Muscle layer of colon (tissue), 2 donors: ENCODE measurements at regions not wholly inside any gene's neighbourhood (a gene's known extent, or its start where the extent isn't known, plus 50 kb on each side); places are given as distances from the start of the nearest gene placed in this dataset.

Experiments used
- H3K27ac ChIP-seq: one replicate; pipeline ENCODE4 v1.7.0; 2013; ENCODE audit warnings: low read depth, mild to moderate bottlenecking, low read length, moderate library complexity
- H3K27me3 ChIP-seq, 2 donors: one replicate each; pipeline ENCODE4 v1.7.0; 2013; ENCODE audit warnings: low read length in 2 of 2, mild to moderate bottlenecking in 2 of 2; ENCODE audit not compliant: insufficient read depth in 2 of 2, control insufficient read depth in 1 of 2
- H3K36me3 ChIP-seq: one replicate; pipeline ENCODE4 v1.7.0; 2013; ENCODE audit warnings: mild to moderate bottlenecking, low read length; ENCODE audit not compliant: insufficient read depth
- H3K4me1 ChIP-seq: one replicate; pipeline ENCODE4 v1.7.0; 2013; ENCODE audit warnings: mild to moderate bottlenecking, low read length; ENCODE audit not compliant: insufficient read depth
- H3K4me3 ChIP-seq, 2 donors: one replicate each; pipeline ENCODE4 v1.7.0; 2013; ENCODE audit warnings: low read length in 2 of 2, low read depth in 1 of 2, mild to moderate bottlenecking in 1 of 2, moderate library complexity in 1 of 2
- H3K9ac ChIP-seq: one replicate; pipeline ENCODE4 v1.7.0; 2013; ENCODE audit warnings: low read length
- H3K9me3 ChIP-seq: one replicate; pipeline ENCODE4 v1.7.0; 2013; ENCODE audit warnings: mild to moderate bottlenecking, low read length
- donor health status: abdominal sarcoma.
- donor health status: Adenocarcinoma of cecum.

GRCh38 chr12:84661786-84662185 lies 250.8 kb downstream of the SLC6A15 start:
- no peak overlapping the region for H3K4me3 ChIP-seq
- no peaks in the 10 kb centered on the region for H3K4me1 ChIP-seq
- H3K27me3 ChIP-seq: no peaks in the 10 kb centered on the region
- H3K36me3 ChIP-seq: no peaks in the 10 kb centered on the region
- no peaks in the 10 kb centered on the region for H3K9me3 ChIP-seq
- no peak overlapping the region for H3K27ac ChIP-seq
- H3K9ac ChIP-seq: no peak overlapping the region

- no peak overlapping the region for H3K9ac ChIP-seq
- no peak overlapping the region for H3K27ac ChIP-seq
- H3K36me3 ChIP-seq: no peaks in the 10 kb centered on the region
- H3K4me1 ChIP-seq: no peaks in the 10 kb centered on the region
- H3K9me3 ChIP-seq: no peaks in the 10 kb centered on the region
- H3K4me3 ChIP-seq: no peak overlapping the region
- no peaks in the 10 kb centered on the region for H3K27me3 ChIP-seq
Measured at GRCh38 chr12:84660139-84660538, 252.5 kb downstream of the SLC6A15 start.

GRCh38 chr12:84658877-84659276 lies 253.7 kb downstream of the SLC6A15 start:
- Histone ChIP-seq H3K9ac (no peak overlapping the region), H3K4me1 (no peaks in the 10 kb centered on the region), H3K27me3 (no peaks in the 10 kb centered on the region), H3K36me3 (no peaks in the 10 kb centered on the region), H3K9me3 (no peaks in the 10 kb centered on the region), H3K27ac (no peak overlapping the region), H3K4me3 (no peak overlapping the region)

- no peaks in the 10 kb centered on the region for H3K9me3 ChIP-seq
- no peak overlapping the region for H3K27ac ChIP-seq
- no peak overlapping the region for H3K9ac ChIP-seq
- no peak overlapping the region for H3K4me3 ChIP-seq
- H3K36me3 ChIP-seq: no peaks in the 10 kb centered on the region
- H3K4me1 ChIP-seq: no peaks in the 10 kb centered on the region
- H3K27me3 ChIP-seq: no peaks in the 10 kb centered on the region
Measured at GRCh38 chr12:84656705-84657104, 255.9 kb downstream of the SLC6A15 start.

GRCh38 chr12:84653482-84653881 lies 259.1 kb downstream of the SLC6A15 start:
- Histone ChIP-seq H3K36me3 (no peaks in the 10 kb centered on the region), H3K27me3 (no peaks in the 10 kb centered on the region), H3K27ac (no peak overlapping the region), H3K9ac (no peak overlapping the region), H3K4me1 (no peaks in the 10 kb centered on the region), H3K4me3 (no peak overlapping the region), H3K9me3 (no peaks in the 10 kb centered on the region)

- no peaks in the 10 kb centered on the region for H3K9me3 ChIP-seq
- H3K4me3 ChIP-seq: no peak overlapping the region
- no peak overlapping the region for H3K9ac ChIP-seq
- no peak overlapping the region for H3K27ac ChIP-seq
- H3K4me1 ChIP-seq: no peaks in the 10 kb centered on the region
- H3K27me3 ChIP-seq: no peaks in the 10 kb centered on the region
- no peaks in the 10 kb centered on the region for H3K36me3 ChIP-seq
Measured at GRCh38 chr12:84648425-84648824, 264.2 kb downstream of the SLC6A15 start.

- H3K9me3 ChIP-seq: no peaks in the 10 kb centered on the region
- no peaks in the 10 kb centered on the region for H3K27me3 ChIP-seq
- no peak overlapping the region for H3K27ac ChIP-seq
- H3K4me1 ChIP-seq: no peaks in the 10 kb centered on the region
- no peak overlapping the region for H3K9ac ChIP-seq
- H3K4me3 ChIP-seq: no peak overlapping the region
- H3K36me3 ChIP-seq: no peaks in the 10 kb centered on the region
Measured at GRCh38 chr12:84644908-84645307, 267.7 kb downstream of the SLC6A15 start.

- H3K36me3 ChIP-seq: no peaks in the 10 kb centered on the region
- no peak overlapping the region for H3K9ac ChIP-seq
- no peaks in the 10 kb centered on the region for H3K4me1 ChIP-seq
- no peaks in the 10 kb centered on the region for H3K27me3 ChIP-seq
- H3K9me3 ChIP-seq: no peaks in the 10 kb centered on the region
- no peak overlapping the region for H3K27ac ChIP-seq
- no peak overlapping the region for H3K4me3 ChIP-seq
Measured at GRCh38 chr12:84643993-84644392, 268.6 kb downstream of the SLC6A15 start.

GRCh38 chr12:84641940-84642545 lies 270.6 kb downstream of the SLC6A15 start:
- Histone ChIP-seq H3K9me3 (no peaks in the 10 kb centered on the region), H3K4me3 (no peak overlapping the region), H3K9ac (no peak overlapping the region), H3K4me1 (no peaks in the 10 kb centered on the region), H3K27me3 (no peaks in the 10 kb centered on the region), H3K27ac (no peak overlapping the region), H3K36me3 (no peaks in the 10 kb centered on the region)

GRCh38 chr12:84638811-84639368 lies 273.7 kb downstream of the SLC6A15 start:
- no peak overlapping the region for H3K27ac ChIP-seq
- no peaks in the 10 kb centered on the region for H3K9me3 ChIP-seq
- no peaks in the 10 kb centered on the region for H3K27me3 ChIP-seq
- H3K9ac ChIP-seq: no peak overlapping the region
- H3K4me1 ChIP-seq: no peaks in the 10 kb centered on the region
- no peak overlapping the region for H3K4me3 ChIP-seq
- no peaks in the 10 kb centered on the region for H3K36me3 ChIP-seq

- H3K4me1 ChIP-seq: no peaks in the 10 kb centered on the region
- H3K36me3 ChIP-seq: no peaks in the 10 kb centered on the region
- no peak overlapping the region for H3K27ac ChIP-seq
- no peaks in the 10 kb centered on the region for H3K9me3 ChIP-seq
- H3K27me3 ChIP-seq: no peaks in the 10 kb centered on the region
- H3K9ac ChIP-seq: no peak overlapping the region
- no peak overlapping the region for H3K4me3 ChIP-seq
Measured at GRCh38 chr12:84637926-84638325, 274.7 kb downstream of the SLC6A15 start.

- Histone ChIP-seq H3K9me3 (no peaks in the 10 kb centered on the region), H3K4me3 (no peak overlapping the region), H3K9ac (no peak overlapping the region), H3K27me3 (no peaks in the 10 kb centered on the region), H3K4me1 (no peaks in the 10 kb centered on the region), H3K27ac (no peak overlapping the region), H3K36me3 (no peaks in the 10 kb centered on the region)
Measured at GRCh38 chr12:84636801-84637290, 275.8 kb downstream of the SLC6A15 start.
